HCT116 (cell line): ENCODE measurements at regions not wholly inside any gene's neighbourhood (a gene's known extent, or its start where the extent isn't known, plus 50 kb on each side); places are given as distances from the start of the nearest gene placed in this dataset.

ENCODE experiments used
- ATAC-seq: fragments of 200-7000 bp; cut with Tn5 transposase; 2 replicates; pipeline ENCODE4 v1.9.1; 2020; ENCODE audit warnings: mild to moderate bottlenecking, moderate library complexity
- BruUV-seq: library from RNA; stranded (reverse); fragments of 400-500 nt; replicated peaks from 2 replicates; lab custom pipeline; 2021; lab: Mats Ljungman, UMichigan
- CTCF ChIA-PET: fragments of 300-600 bp; sonication (Branson Sonifier 250); formaldehyde crosslinking; loops from one replicate; lab custom pipeline; 2021; ENCODE audit warnings: antibody characterized with exemption; lab: Charles Lee
- POLR2A ChIA-PET: fragments of 300-600, 350-600 bp; sonication (Branson Sonifier 250); formaldehyde crosslinking; loops from one replicate; lab custom pipeline; 2021; ENCODE audit warnings: antibody characterized with exemption; lab: Charles Lee
- RAD21 ChIA-PET, 2 experiments: fragments of 300-600 bp; sonication (Branson Sonifier 250); formaldehyde crosslinking; loops; one replicate each; lab custom pipeline; 2023; ENCODE audit warnings: low total read pairs in 2 of 2; ENCODE audit not compliant: uncharacterized antibody in 2 of 2, unreplicated experiment in 2 of 2, low non-redundant PET in 1 of 2; lab: Charles Lee
- DNase-seq: peaks from one replicate; pipeline ENCODE4 v3.0.0-alpha.2; 2010; ENCODE audit warnings: low read depth, low spot score
- H2AFZ ChIP-seq: fragments of 200-600 bp; shearing (Covaris generic), sonication (generic); 2 replicates; pipeline ENCODE4 v1.6.1; 2017; ENCODE audit warnings: low read depth, mixed run types, mixed read lengths, antibody characterized with exemption, low read length; ENCODE audit not compliant: poor library complexity, severe bottlenecking
- H3K27ac ChIP-seq: 2 replicates; pipeline ENCODE4 v1.5.1; 2012; ENCODE audit warnings: low read depth, low read length
- H3K27me3 ChIP-seq: fragments of 200-600 bp; sonication (generic); 2 replicates; pipeline ENCODE4 v1.6.1; 2016; ENCODE audit warnings: mixed run types, low read length, mixed read lengths; ENCODE audit not compliant: insufficient read depth
- H3K36me3 ChIP-seq, 2 experiments: fragments of 200-500 bp in 1 of 2; fragments of 200-600 bp in 1 of 2; sonication (Bioruptor generic) in 1 of 2; sonication (generic) in 1 of 2; 2 replicates each; pipeline versions ENCODE4 v1.5.1 to v1.6.1; 2014 to 2016; ENCODE audit warnings: low read length in 2 of 2, inconsistent platforms in 1 of 2, mixed read lengths in 1 of 2, mixed run types in 1 of 2; ENCODE audit not compliant: insufficient read depth in 2 of 2, control insufficient read depth in 1 of 2
- H3K4me1 ChIP-seq, 2 experiments: fragments of 200-600 bp in 1 of 2; sonication (generic) in 1 of 2; 2 replicates each; pipeline versions ENCODE4 v1.5.1 to v1.6.1; 2012 to 2017; ENCODE audit warnings: low read length in 2 of 2, inconsistent platforms in 1 of 2, mild to moderate bottlenecking in 1 of 2, mixed read lengths in 1 of 2, mixed run types in 1 of 2, moderate library complexity in 1 of 2; ENCODE audit not compliant: insufficient read depth in 2 of 2, control insufficient read depth in 1 of 2
- H3K4me2 ChIP-seq: fragments of 200-600 bp; sonication (generic); 2 replicates; pipeline ENCODE4 v1.6.1; 2017; ENCODE audit warnings: mixed run types, low read length, mixed read lengths
- H3K4me3 ChIP-seq, 2 experiments: fragments of 200-600 bp in 1 of 2; sonication (generic) in 1 of 2; replicated peaks in 1 of 2; 2 replicates each; pipeline ENCODE4 v1.5.1; 2011 to 2016; ENCODE audit warnings: low read length in 2 of 2, control low read depth in 1 of 2, low read depth in 1 of 2, mild to moderate bottlenecking in 1 of 2, mixed read lengths in 1 of 2, mixed run types in 1 of 2
- H3K79me2 ChIP-seq: fragments of 200-600 bp; sonication (generic); 2 replicates; pipeline ENCODE4 v1.6.1; 2017; ENCODE audit warnings: mild to moderate bottlenecking, mixed run types, low read length, moderate library complexity, mixed read lengths; ENCODE audit not compliant: insufficient read depth
- H3K9ac ChIP-seq: fragments of 200-600 bp; sonication (generic); 2 replicates; pipeline ENCODE4 v1.6.1; 2016; ENCODE audit warnings: low read length, mixed read lengths
- H3K9me2 ChIP-seq: fragments of 200-600 bp; sonication (generic), shearing (Covaris generic); 2 replicates; pipeline ENCODE4 v1.6.1; 2017; ENCODE audit warnings: mixed run types, mild to moderate bottlenecking, moderate library complexity; ENCODE audit not compliant: insufficient read depth
- H3K9me3 ChIP-seq, 2 experiments: fragments of 200-500 bp in 1 of 2; fragments of 200-600 bp in 1 of 2; sonication (Bioruptor generic) in 1 of 2; sonication (generic) in 1 of 2; 2 replicates each; pipeline ENCODE4 v1.6.1; 2014 to 2017; ENCODE audit warnings: low read length in 2 of 2, mixed read lengths in 2 of 2, inconsistent platforms in 1 of 2, low read depth in 1 of 2, mild to moderate bottlenecking in 1 of 2, mixed run types in 1 of 2, moderate library complexity in 1 of 2; ENCODE audit not compliant: control insufficient read depth in 1 of 2, insufficient read depth in 1 of 2
- H4K20me1 ChIP-seq: fragments of 200-600 bp; sonication (generic), shearing (Covaris generic); 2 replicates; pipeline ENCODE4 v1.6.1; 2017; ENCODE audit warnings: mixed run types, mild to moderate bottlenecking, moderate library complexity; ENCODE audit not compliant: insufficient read depth
- CBX3 ChIP-seq: IDR thresholded peaks from 2 replicates; pipeline ENCODE4 v1.6.1; 2012; ENCODE audit warnings: low read depth
- CEBPB ChIP-seq: IDR thresholded peaks from 2 replicates; pipeline ENCODE4 v1.6.1; 2012; ENCODE audit warnings: low read depth
- EGR1 ChIP-seq: IDR thresholded peaks from 2 replicates; pipeline ENCODE4 v1.6.1; 2012; ENCODE audit warnings: low read depth
- ELF1 ChIP-seq: IDR thresholded peaks from 2 replicates; pipeline ENCODE4 v1.6.1; 2012; ENCODE audit warnings: low read depth, borderline replicate concordance
- EZH2 ChIP-seq: fragments of 200-600 bp; sonication (generic); IDR thresholded peaks from 2 replicates; pipeline ENCODE4 v1.6.1; 2017; ENCODE audit warnings: antibody characterized with exemption, mixed run types
- JUND ChIP-seq: IDR thresholded peaks from 2 replicates; pipeline ENCODE4 v1.6.1; 2012
- MAX ChIP-seq: IDR thresholded peaks from 2 replicates; pipeline ENCODE4 v1.6.1; 2012
- POLR2A ChIP-seq: IDR thresholded peaks from 2 replicates; pipeline ENCODE4 v1.7.0; 2011; ENCODE audit warnings: borderline replicate concordance; ENCODE audit not compliant: insufficient read depth, insufficient read length; ENCODE audit errors: extremely low read depth
- POLR2AphosphoS5 ChIP-seq: IDR thresholded peaks from 2 replicates; pipeline ENCODE4 v1.6.1; 2011; ENCODE audit warnings: mild to moderate bottlenecking, low read depth, low read length, moderate library complexity
- RAD21 ChIP-seq: IDR thresholded peaks from 2 replicates; pipeline ENCODE4 v1.6.1; 2012; ENCODE audit warnings: low read depth, mild to moderate bottlenecking
- SIN3A ChIP-seq: IDR thresholded peaks from 2 replicates; pipeline ENCODE4 v1.6.1; 2012; ENCODE audit warnings: low read depth
- SP1 ChIP-seq: IDR thresholded peaks from 2 replicates; pipeline ENCODE4 v1.6.1; 2012; ENCODE audit warnings: low read depth
- SRF ChIP-seq: IDR thresholded peaks from 2 replicates; pipeline ENCODE4 v1.6.1; 2012; ENCODE audit warnings: low read depth
- TCF7L2 ChIP-seq: IDR thresholded peaks from 2 replicates; pipeline ENCODE4 v1.7.0; 2011; ENCODE audit warnings: borderline replicate concordance, inconsistent platforms; ENCODE audit not compliant: insufficient read depth, insufficient read length; ENCODE audit errors: extremely low read depth
- YY1 ChIP-seq: IDR thresholded peaks from 2 replicates; pipeline ENCODE4 v1.6.1; 2011; ENCODE audit warnings: low read length, low read depth, moderate library complexity, mild to moderate bottlenecking; ENCODE audit not compliant: insufficient replicate concordance; ENCODE audit errors: extremely low read depth
- ZBTB33 ChIP-seq: IDR thresholded peaks from 2 replicates; pipeline ENCODE4 v1.6.1; 2011; ENCODE audit warnings: mild to moderate bottlenecking, low read length, moderate library complexity; ENCODE audit not compliant: insufficient replicate concordance; ENCODE audit errors: extremely low read depth
- intact Hi-C: fragments of 100-400 bp; cut with micrococcal nuclease; formaldehyde crosslinking; loops from 2 replicates; pipeline ENCODE4 v1.10.0; 2022
- TF ChIP-seq, protein P1 (sequence below): IDR thresholded peaks from 2 replicates; pipeline ENCODE4 v1.6.1; 2012
- TF ChIP-seq, protein P2 (sequence below), 3 experiments: fragments of 200-600 bp in 1 of 3; sonication (generic) in 1 of 3; IDR thresholded peaks in 2 of 3; conservative IDR thresholded peaks in 1 of 3; 2 replicates each; pipeline ENCODE4 v1.5.1; 2012 to 2017; ENCODE audit warnings: low read depth in 2 of 3, low read length in 2 of 3, antibody characterized with exemption in 1 of 3, borderline replicate concordance in 1 of 3, control low read depth in 1 of 3, mild to moderate bottlenecking in 1 of 3, mixed read lengths in 1 of 3, mixed run types in 1 of 3, moderate library complexity in 1 of 3; ENCODE audit not compliant: insufficient read depth in 1 of 3

GRCh38 chr2:52404866-52405265 is 1362.7 kb upstream of the CHAC2 start:
- Histone ChIP-seq H3K27ac (no peak overlapping the region), H2AFZ (no peak overlapping the region), H3K9me3 (no peaks in the 10 kb centered on the region), H3K4me1 (no peaks in the 10 kb centered on the region), H4K20me1 (no peaks in the 10 kb centered on the region), H3K9ac (no peak overlapping the region), H3K79me2 (no peaks in the 10 kb centered on the region), H3K4me3 (no peak overlapping the region), H3K9me2 (no peaks in the 10 kb centered on the region), H3K4me2 (no peak overlapping the region), H3K36me3 (no peaks in the 10 kb centered on the region), H3K27me3 (no peaks in the 10 kb centered on the region)
- ChIA-PET CTCF (no interaction called here), RAD21 (no interaction called here), POLR2A (no interaction called here)
- ATAC-seq: no peak
- no peak for DNase-seq
- TF ChIP-seq EGR1: no peak
- TF ChIP-seq EZH2: no peak
- no peak for TF ChIP-seq YY1
- no peak for TF ChIP-seq CEBPB
- TF ChIP-seq SP1: no peak
- no peak for TF ChIP-seq POLR2AphosphoS5
- no peak for TF ChIP-seq RAD21
- no peak for TF ChIP-seq ZBTB33
- no peak for TF ChIP-seq MAX
- TF ChIP-seq SRF: no peak
- TF ChIP-seq ELF1: no peak
- TF ChIP-seq, protein P1, sequence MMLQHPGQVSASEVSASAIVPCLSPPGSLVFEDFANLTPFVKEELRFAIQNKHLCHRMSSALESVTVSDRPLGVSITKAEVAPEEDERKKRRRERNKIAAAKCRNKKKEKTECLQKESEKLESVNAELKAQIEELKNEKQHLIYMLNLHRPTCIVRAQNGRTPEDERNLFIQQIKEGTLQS: no peak
- no peak for TF ChIP-seq TCF7L2
- TF ChIP-seq POLR2A: no peak
- TF ChIP-seq, protein P2, sequence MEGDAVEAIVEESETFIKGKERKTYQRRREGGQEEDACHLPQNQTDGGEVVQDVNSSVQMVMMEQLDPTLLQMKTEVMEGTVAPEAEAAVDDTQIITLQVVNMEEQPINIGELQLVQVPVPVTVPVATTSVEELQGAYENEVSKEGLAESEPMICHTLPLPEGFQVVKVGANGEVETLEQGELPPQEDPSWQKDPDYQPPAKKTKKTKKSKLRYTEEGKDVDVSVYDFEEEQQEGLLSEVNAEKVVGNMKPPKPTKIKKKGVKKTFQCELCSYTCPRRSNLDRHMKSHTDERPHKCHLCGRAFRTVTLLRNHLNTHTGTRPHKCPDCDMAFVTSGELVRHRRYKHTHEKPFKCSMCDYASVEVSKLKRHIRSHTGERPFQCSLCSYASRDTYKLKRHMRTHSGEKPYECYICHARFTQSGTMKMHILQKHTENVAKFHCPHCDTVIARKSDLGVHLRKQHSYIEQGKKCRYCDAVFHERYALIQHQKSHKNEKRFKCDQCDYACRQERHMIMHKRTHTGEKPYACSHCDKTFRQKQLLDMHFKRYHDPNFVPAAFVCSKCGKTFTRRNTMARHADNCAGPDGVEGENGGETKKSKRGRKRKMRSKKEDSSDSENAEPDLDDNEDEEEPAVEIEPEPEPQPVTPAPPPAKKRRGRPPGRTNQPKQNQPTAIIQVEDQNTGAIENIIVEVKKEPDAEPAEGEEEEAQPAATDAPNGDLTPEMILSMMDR (IDR thresholded peaks at IDR 0.05 in 2 of 3, conservative IDR thresholded peaks at IDR 0.05 in 1 of 3; ENCODE audit: borderline replicate concordance in 1 of 3, insufficient read depth in 1 of 3, low read depth in 2 of 3, low read length in 2 of 3): no peak
- no peak for TF ChIP-seq SIN3A
- no peak for TF ChIP-seq JUND
- no peak for TF ChIP-seq CBX3
- intact Hi-C loops: no loop called here
- BruUV-seq: no TSS peak
